ENCODE measurements at regions not wholly inside any gene's neighbourhood (a gene's known extent, or its start where the extent isn't known, plus 50 kb on each side); places are given as distances from the start of the nearest gene placed in this dataset.

- DNase-seq (ENCODE audit: low read depth): no peak
These were observed 310.0 kb upstream of the IRX1 start for GRCh38 chr5:3285621-3286020.

- no peak for DNase-seq (ENCODE audit: low read depth)
These were observed 311.1 kb upstream of the IRX1 start for GRCh38 chr5:3284506-3284905.

GRCh38 chr5:3282841-3283240 lies 312.8 kb upstream of the IRX1 start:
- DNase-seq (ENCODE audit: low read depth): no peak

- DNase-seq (ENCODE audit: low read depth): no peak
These were observed 314.3 kb upstream of the IRX1 start for GRCh38 chr5:3281366-3281765.

GRCh38 chr5:3278643-3279042 lies 317.0 kb upstream of the IRX1 start:
- DNase-seq (ENCODE audit: low read depth): no peak

GRCh38 chr5:3277590-3278196 lies 317.9 kb upstream of the IRX1 start:
- DNase-seq (ENCODE audit: low read depth): no peak

GRCh38 chr5:3276896-3277295 lies 318.7 kb upstream of the IRX1 start:
- DNase-seq (ENCODE audit: low read depth): no peak

- no peak for DNase-seq (ENCODE audit: low read depth)
These were observed 326.1 kb upstream of the IRX1 start for GRCh38 chr5:3269395-3270169.

GRCh38 chr5:3268760-3269330 lies 326.8 kb upstream of the IRX1 start:
- no peak for DNase-seq (ENCODE audit: low read depth)

- no peak for DNase-seq (ENCODE audit: low read depth)
These were observed 328.8 kb upstream of the IRX1 start for GRCh38 chr5:3266861-3267260.

GRCh38 chr5:3265936-3266335 lies 329.7 kb upstream of the IRX1 start:
- DNase-seq (ENCODE audit: low read depth): no peak

GRCh38 chr5:3265131-3265885 lies 330.3 kb upstream of the IRX1 start:
- DNase-seq (ENCODE audit: low read depth): no peak

- DNase-seq (ENCODE audit: low read depth): no peak
These were observed 333.2 kb upstream of the IRX1 start for GRCh38 chr5:3262451-3262850.

GRCh38 chr5:3261081-3261480 lies 334.6 kb upstream of the IRX1 start:
- DNase-seq (ENCODE audit: low read depth): no peak

- no peak for DNase-seq (ENCODE audit: low read depth)
These were observed 337.6 kb upstream of the IRX1 start for GRCh38 chr5:3258050-3258449.

- no peak for DNase-seq (ENCODE audit: low read depth)
These were observed 343.4 kb upstream of the IRX1 start for GRCh38 chr5:3252235-3252634.

- DNase-seq (ENCODE audit: low read depth): no peak
These were observed 343.8 kb upstream of the IRX1 start for GRCh38 chr5:3251784-3252183.

GRCh38 chr5:3249401-3249800 lies 346.2 kb upstream of the IRX1 start:
- no peak for DNase-seq (ENCODE audit: low read depth)

- DNase-seq (ENCODE audit: low read depth): no peak
These were observed 358.3 kb upstream of the IRX1 start for GRCh38 chr5:3237276-3237868.

GRCh38 chr5:3234566-3234965 lies 361.1 kb upstream of the IRX1 start:
- no peak for DNase-seq (ENCODE audit: low read depth)

- DNase-seq (ENCODE audit: low read depth): no peak
These were observed 364.7 kb upstream of the IRX1 start for GRCh38 chr5:3230941-3231340.

GRCh38 chr5:3230254-3230653 lies 365.4 kb upstream of the IRX1 start:
- DNase-seq (ENCODE audit: low read depth): no peak

Measured in HT1080 (cell line).